ENCODE measurements at regions not wholly inside any gene's neighbourhood (a gene's known extent, or its start where the extent isn't known, plus 50 kb on each side); places are given as distances from the start of the nearest gene placed in this dataset.

DNA sequence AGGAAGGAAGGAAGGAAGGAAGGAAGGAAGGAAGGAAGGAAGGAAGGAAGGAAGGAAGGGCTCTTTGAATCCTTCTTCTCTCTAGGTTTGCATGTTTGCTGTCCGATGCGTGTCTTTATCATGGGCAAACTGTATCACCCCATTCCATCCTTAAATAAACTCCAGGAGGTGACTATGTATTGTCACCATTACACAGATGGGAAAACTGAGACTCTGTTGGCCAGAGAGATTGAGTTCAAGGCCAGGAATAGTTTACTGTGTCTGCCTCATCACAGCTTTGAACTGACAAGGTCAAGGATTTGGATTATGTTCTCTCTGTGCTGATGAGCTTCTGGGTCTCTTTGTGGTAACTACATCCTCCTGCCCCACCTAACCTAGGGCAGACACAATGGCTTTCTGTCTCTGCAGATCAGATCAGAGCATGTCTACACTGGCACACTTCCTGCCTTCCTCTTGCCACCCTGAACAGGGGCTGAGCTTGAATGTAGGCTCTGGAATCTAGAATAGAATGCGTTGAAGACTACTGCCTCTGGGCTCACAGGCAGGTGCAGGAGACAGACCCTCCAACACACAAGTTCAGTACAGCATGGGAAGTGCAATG lies 78.9 kb upstream of the MAP1LC3B2 start:
- H3K4me1 ChIP-seq = no peaks in the 10 kb centered on the region
- intact Hi-C loops (cut with DNase I; ENCODE audit: low total_unique reads) = no loop called here
- H3K27me3 ChIP-seq = no peaks in the 10 kb centered on the region
- no peak overlapping the region for H3K4me3 ChIP-seq
- H3K36me3 ChIP-seq = no peaks in the 10 kb centered on the region
- DNase-seq = no peak
- TF ChIP-seq POLR2A (IDR thresholded peaks at IDR 0.05) (no peak), CTCF (IDR thresholded peaks at IDR 0.05) (no peak)
- no peak overlapping the region for H3K27ac ChIP-seq
- H3K9me3 ChIP-seq = peaks cover 0 to 4% of the 10 kb centered on the region in 2 donors

DNA sequence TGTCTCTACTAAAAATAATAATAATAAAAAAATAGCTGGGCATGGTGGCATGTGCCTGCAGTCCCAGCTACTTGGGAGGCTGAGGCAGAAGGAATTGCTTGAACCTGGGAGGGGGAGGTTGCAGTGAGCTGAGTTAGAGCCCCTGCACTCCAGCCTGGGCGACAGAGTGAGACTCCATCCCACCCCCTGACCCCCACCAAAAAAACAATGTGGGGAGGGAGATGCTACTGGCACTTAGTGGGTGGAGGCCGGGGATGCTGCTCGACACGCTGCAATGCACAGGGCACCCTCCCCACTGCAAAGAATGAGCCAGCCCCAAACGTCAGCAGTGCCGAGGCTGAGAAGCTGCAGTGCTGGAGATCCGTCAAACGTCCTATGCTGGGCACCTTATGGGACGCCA lies 77.5 kb upstream of the MAP1LC3B2 start:
- H3K9me3 ChIP-seq = peaks cover 0 to under 1% of the 10 kb centered on the region in 2 donors
- H3K4me3 ChIP-seq = no peak overlapping the region
- no peaks in the 10 kb centered on the region for H3K36me3 ChIP-seq
- no peak for DNase-seq
- no peak for TF ChIP-seq CTCF (IDR thresholded peaks at IDR 0.05)
- TF ChIP-seq POLR2A (IDR thresholded peaks at IDR 0.05) = no peak
- no peaks in the 10 kb centered on the region for H3K27me3 ChIP-seq
- no peaks in the 10 kb centered on the region for H3K4me1 ChIP-seq
- intact Hi-C loops (cut with DNase I; ENCODE audit: low total_unique reads) = no loop called here
- H3K27ac ChIP-seq = no peak overlapping the region

- TF ChIP-seq POLR2A (IDR thresholded peaks at IDR 0.05) (no peak), CTCF (IDR thresholded peaks at IDR 0.05) (no peak)
- Histone ChIP-seq H3K4me1 (no peaks in the 10 kb centered on the region), H3K36me3 (no peaks in the 10 kb centered on the region), H3K9me3 (no peaks in the 10 kb centered on the region), H3K27ac (no peak overlapping the region), H3K4me3 (no peak overlapping the region), H3K27me3 (no peaks in the 10 kb centered on the region)
- intact Hi-C loops (cut with DNase I; ENCODE audit: low total_unique reads) = no loop called here
- DNase-seq = no peak
Measured at GRCh38 chr12:116482179-116482578, 77.0 kb upstream of the MAP1LC3B2 start.

DNA sequence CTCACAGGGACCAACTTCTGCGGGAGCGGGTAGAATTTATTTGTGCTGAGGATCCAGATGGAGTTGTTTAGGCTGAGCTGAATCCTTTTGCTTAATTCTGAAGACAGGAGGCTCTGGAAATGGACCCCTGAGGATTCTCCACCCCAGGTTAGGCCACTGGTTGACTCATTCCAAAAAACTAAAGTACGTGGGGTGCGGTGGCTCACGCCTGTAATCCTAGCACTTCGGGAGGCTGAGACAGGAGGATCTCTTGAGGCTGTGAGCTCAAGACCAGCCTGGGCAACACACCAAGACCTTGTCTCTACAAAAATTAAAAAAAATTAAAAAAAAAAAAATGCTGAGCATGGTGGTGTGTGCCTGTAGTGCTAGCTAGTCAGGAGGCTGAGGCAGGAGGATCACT lies 76.3 kb upstream of the MAP1LC3B2 start:
- Histone ChIP-seq H3K9me3 (no peaks in the 10 kb centered on the region), H3K4me3 (no peak overlapping the region), H3K4me1 (no peaks in the 10 kb centered on the region), H3K27me3 (no peaks in the 10 kb centered on the region), H3K36me3 (no peaks in the 10 kb centered on the region), H3K27ac (no peak overlapping the region)
- no peak for DNase-seq
- intact Hi-C loops (cut with DNase I; ENCODE audit: low total_unique reads) = no loop called here
- no peak for TF ChIP-seq POLR2A (IDR thresholded peaks at IDR 0.05)
- no peak for TF ChIP-seq CTCF (IDR thresholded peaks at IDR 0.05)

DNA sequence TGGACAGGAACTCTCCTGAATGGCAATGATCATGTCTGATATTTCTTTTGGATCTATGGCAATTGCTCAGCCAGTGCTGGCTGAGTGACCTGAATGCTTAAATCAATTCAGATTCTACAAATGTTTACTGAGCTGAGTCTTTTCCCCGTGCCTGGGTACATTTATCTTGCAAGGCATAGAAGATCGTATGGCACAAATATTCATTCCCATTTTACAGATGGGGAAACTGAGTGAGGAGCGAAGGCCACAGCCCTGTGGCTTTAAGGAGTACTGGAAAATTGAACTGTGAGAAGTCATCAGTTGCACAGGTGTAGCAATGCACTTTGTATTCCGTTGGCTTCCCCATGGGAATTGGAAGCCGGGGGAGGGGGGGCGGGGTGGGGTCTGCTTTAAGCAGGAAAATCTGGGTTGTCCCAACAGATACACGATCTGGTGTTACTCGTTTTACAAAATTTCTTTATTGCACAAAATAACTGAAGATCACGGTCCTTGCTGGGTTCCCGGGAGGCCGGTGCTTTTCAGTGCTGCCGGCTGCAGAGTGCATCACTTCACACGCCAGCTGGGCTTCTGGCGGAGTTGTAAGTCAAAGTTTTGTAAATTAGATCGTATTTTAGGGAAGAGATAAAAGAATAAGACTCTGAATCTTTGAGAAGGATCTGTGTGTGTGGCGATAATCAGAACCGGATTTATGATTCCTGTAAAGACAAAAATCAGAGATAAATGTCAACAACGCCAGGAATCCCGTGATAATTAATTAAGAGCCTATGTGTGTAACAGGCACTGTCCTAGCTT lies 75.0 kb upstream of the MAP1LC3B2 start:
- Histone ChIP-seq H3K4me3 (no peak overlapping the region), H3K9me3 (no peaks in the 10 kb centered on the region), H3K4me1 (no peaks in the 10 kb centered on the region), H3K36me3 (no peaks in the 10 kb centered on the region), H3K27me3 (no peaks in the 10 kb centered on the region), H3K27ac (peak overlapping the region; percentile 22 to 23)
- DNase-seq = peak; percentile 57 to 68
- no peak for TF ChIP-seq POLR2A (IDR thresholded peaks at IDR 0.05)
- no peak for TF ChIP-seq CTCF (IDR thresholded peaks at IDR 0.05)
- intact Hi-C loops (cut with DNase I; ENCODE audit: low total_unique reads) = no loop called here
